GM23338 (cell line): ENCODE measurements at regions not wholly inside any gene's neighbourhood (a gene's known extent, or its start where the extent isn't known, plus 50 kb on each side); places are given as distances from the start of the nearest gene placed in this dataset.

Source experiments
- CTCF ChIP-seq, 2 experiments: fragments of 200-600 bp in 1 of 2; sonication (generic) in 1 of 2; conservative IDR thresholded peaks; 2 replicates each; pipeline versions ENCODE4 v1.5.1 to v1.6.1; 2016 to 2017; ENCODE audit warnings: antibody characterized with exemption in 2 of 2, low read depth in 2 of 2, mild to moderate bottlenecking in 2 of 2, moderate library complexity in 1 of 2
- POLR2AphosphoS5 ChIP-seq: IDR thresholded peaks from 2 replicates; pipeline ENCODE4 v1.6.1; 2016; ENCODE audit warnings: antibody characterized with exemption, low read depth
- REST ChIP-seq: IDR thresholded peaks from one replicate; pipeline ENCODE4 v1.6.1; 2018; ENCODE audit warnings: antibody characterized with exemption; ENCODE audit not compliant: unreplicated experiment
- STAT1 ChIP-seq: IDR thresholded peaks from one replicate; pipeline ENCODE4 v1.6.1; 2016; ENCODE audit warnings: antibody characterized with exemption; ENCODE audit not compliant: unreplicated experiment

GRCh38 chr9:135240222-135240621, 152.8 kb downstream of the OLFM1 start:
- TF ChIP-seq STAT1 (no peak), CTCF (conservative IDR thresholded peaks at IDR 0.05; ENCODE audit: low read depth in 2 of 2) (no peak), POLR2AphosphoS5 (no peak), REST (no peak)
